Osteoblast (primary cell): ENCODE measurements at regions not wholly inside any gene's neighbourhood (a gene's known extent, or its start where the extent isn't known, plus 50 kb on each side); places are given as distances from the start of the nearest gene placed in this dataset.

Experiments
- DNase-seq: peaks from one replicate; pipeline ENCODE4 v3.0.0; 2011; ENCODE audit warnings: low spot score, mixed read lengths; ENCODE audit not compliant: insufficient read length; ENCODE audit errors: missing footprints
- H2AFZ ChIP-seq: 2 replicates; pipeline ENCODE4 v1.6.0; 2011; ENCODE audit warnings: mild to moderate bottlenecking, low read length
- H3K27ac ChIP-seq: 2 replicates; pipeline ENCODE4 v1.5.1; 2011; ENCODE audit warnings: mild to moderate bottlenecking, low read depth, low read length, moderate library complexity
- H3K27me3 ChIP-seq: 2 replicates; pipeline ENCODE4 v1.6.0; 2012; ENCODE audit warnings: mild to moderate bottlenecking, control low read depth, inconsistent platforms, low read length, moderate library complexity; ENCODE audit not compliant: insufficient read depth
- H3K36me3 ChIP-seq: 2 replicates; pipeline ENCODE4 v1.5.1; 2011; ENCODE audit warnings: mild to moderate bottlenecking, low read length, control low read depth, moderate library complexity; ENCODE audit not compliant: insufficient read depth
- H3K4me1 ChIP-seq: 2 replicates; pipeline ENCODE4 v1.5.1; 2011; ENCODE audit warnings: mild to moderate bottlenecking, low read length, control low read depth, moderate library complexity; ENCODE audit not compliant: insufficient read depth
- H3K4me2 ChIP-seq: 2 replicates; pipeline ENCODE4 v1.6.0; 2011; ENCODE audit warnings: mild to moderate bottlenecking, low read length; ENCODE audit not compliant: insufficient read depth
- H3K4me3 ChIP-seq: fragments of 200-600 bp; sonication (generic); 3 replicates; pipeline ENCODE4 v1.5.1; 2012; ENCODE audit warnings: mild to moderate bottlenecking, low read length, inconsistent platforms; ENCODE audit not compliant: insufficient read depth
- H3K79me2 ChIP-seq: 2 replicates; pipeline ENCODE4 v1.6.0; 2012; ENCODE audit warnings: mild to moderate bottlenecking, low read length, control low read depth, inconsistent platforms; ENCODE audit not compliant: insufficient read depth
- H3K9me3 ChIP-seq: 2 replicates; pipeline ENCODE4 v1.5.1; 2011; ENCODE audit warnings: low read depth, low read length, control low read depth
- H4K20me1 ChIP-seq: 2 replicates; pipeline ENCODE4 v1.6.0; 2012; ENCODE audit warnings: mild to moderate bottlenecking, low read length, control low read depth; ENCODE audit not compliant: insufficient read depth
- CTCF ChIP-seq: IDR thresholded peaks from 2 replicates; pipeline ENCODE4 v1.5.1; 2011; ENCODE audit warnings: mild to moderate bottlenecking, low read depth, low read length, moderate library complexity; ENCODE audit errors: extremely low read depth

- no peaks in the 10 kb centered on the region for H3K9me3 ChIP-seq
- no peak overlapping the region for H3K4me2 ChIP-seq
- peaks cover 25% of the 10 kb centered on the region for H3K4me1 ChIP-seq
- DNase-seq, result peak; percentile 87
- no peak overlapping the region for H2AFZ ChIP-seq
- no peaks in the 10 kb centered on the region for H4K20me1 ChIP-seq
- no peak overlapping the region for H3K4me3 ChIP-seq
- H3K27ac ChIP-seq, result no peak overlapping the region
- no peaks in the 10 kb centered on the region for H3K27me3 ChIP-seq
- TF ChIP-seq CTCF, result no peak
- H3K36me3 ChIP-seq, result no peaks in the 10 kb centered on the region
- no peaks in the 10 kb centered on the region for H3K79me2 ChIP-seq
Observed at GRCh38 chr9:134553061-134553891, 88.3 kb upstream of the COL5A1 start.

GRCh38 chr9:134553996-134554372, 87.6 kb upstream of the COL5A1 start:
- Histone ChIP-seq H3K27ac (no peak overlapping the region), H3K4me2 (no peak overlapping the region), H3K36me3 (no peaks in the 10 kb centered on the region), H3K9me3 (no peaks in the 10 kb centered on the region), H3K4me1 (peaks cover 25% of the 10 kb centered on the region), H2AFZ (no peak overlapping the region), H3K27me3 (no peaks in the 10 kb centered on the region), H3K79me2 (no peaks in the 10 kb centered on the region), H4K20me1 (no peaks in the 10 kb centered on the region), H3K4me3 (no peak overlapping the region)
- peak; percentile 73 for DNase-seq
- no peak for TF ChIP-seq CTCF

GRCh38 chr9:134554373-134555093, 87.1 kb upstream of the COL5A1 start:
- H3K27me3 ChIP-seq, result no peaks in the 10 kb centered on the region
- no peaks in the 10 kb centered on the region for H3K79me2 ChIP-seq
- H3K27ac ChIP-seq, result no peak overlapping the region
- peak; percentile 84 for DNase-seq
- peaks cover 25% of the 10 kb centered on the region for H3K4me1 ChIP-seq
- H3K4me2 ChIP-seq, result no peak overlapping the region
- no peaks in the 10 kb centered on the region for H4K20me1 ChIP-seq
- no peak overlapping the region for H2AFZ ChIP-seq
- H3K4me3 ChIP-seq, result no peak overlapping the region
- no peak for TF ChIP-seq CTCF
- H3K36me3 ChIP-seq, result no peaks in the 10 kb centered on the region
- H3K9me3 ChIP-seq, result no peaks in the 10 kb centered on the region

GRCh38 chr9:134555094-134555650, 86.4 kb upstream of the COL5A1 start:
- no peaks in the 10 kb centered on the region for H3K79me2 ChIP-seq
- H3K4me2 ChIP-seq, result no peak overlapping the region
- H3K27me3 ChIP-seq, result no peaks in the 10 kb centered on the region
- H3K9me3 ChIP-seq, result no peaks in the 10 kb centered on the region
- TF ChIP-seq CTCF, result no peak
- peaks cover 25% of the 10 kb centered on the region for H3K4me1 ChIP-seq
- H4K20me1 ChIP-seq, result no peaks in the 10 kb centered on the region
- H3K36me3 ChIP-seq, result no peaks in the 10 kb centered on the region
- no peak overlapping the region for H2AFZ ChIP-seq
- H3K4me3 ChIP-seq, result no peak overlapping the region
- peak; percentile 89 for DNase-seq
- no peak overlapping the region for H3K27ac ChIP-seq
